ENCODE measurements at regions not wholly inside any gene's neighbourhood (a gene's known extent, or its start where the extent isn't known, plus 50 kb on each side); places are given as distances from the start of the nearest gene placed in this dataset.

DNA sequence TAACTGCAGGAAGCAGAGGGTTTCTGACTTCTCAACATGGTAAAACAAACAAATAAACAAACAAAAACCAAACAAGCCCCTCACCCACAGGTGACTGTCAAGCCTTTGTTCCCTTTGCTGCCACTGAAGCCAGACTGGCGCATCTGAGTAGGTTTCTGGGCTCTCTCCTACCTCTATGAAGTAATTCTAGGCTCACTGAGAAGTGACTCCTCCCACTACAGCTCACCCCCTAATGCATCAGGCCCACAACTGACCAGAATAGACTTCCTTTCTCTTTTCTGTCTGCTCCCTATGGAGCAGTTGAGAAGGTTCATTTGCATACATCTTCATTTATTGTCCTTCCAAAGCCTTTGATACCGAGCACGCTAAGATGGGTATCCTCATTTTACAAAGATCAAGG is 77.0 kb upstream of the CCL2 start:
- TF ChIP-seq CTCF (conservative IDR thresholded peaks at IDR 0.05) = no peak; the same call in 1 of the 2 replicates
- no peak for TF ChIP-seq ZFX (IDR thresholded peaks at IDR 0.05)
